SK-N-SH (cell line): ENCODE measurements at regions not wholly inside any gene's neighbourhood (a gene's known extent, or its start where the extent isn't known, plus 50 kb on each side); places are given as distances from the start of the nearest gene placed in this dataset.

Experiments
- CTCF ChIA-PET: fragments of 300-600, 350-600 bp; formaldehyde crosslinking; extraction: SDS; loops from one replicate; lab custom pipeline; 2021; lab: Yijun Ruan, JAX
- POLR2A ChIA-PET: fragments of 350-600 bp; sonication (Branson Sonifier 250); formaldehyde crosslinking; extraction: SDS; loops from one replicate; lab custom pipeline; 2020; ENCODE audit warnings: antibody characterized with exemption, inconsistent platforms; lab: Yijun Ruan, JAX
- DNase-seq: peaks from one replicate; pipeline ENCODE4 v3.0.0; 2012
- H2AFZ ChIP-seq: fragments of 200-600 bp; sonication (generic); 2 replicates; pipeline ENCODE4 v1.8.1; 2016; ENCODE audit warnings: antibody characterized with exemption, mild to moderate bottlenecking, low read depth
- H3F3A ChIP-seq: fragments of 200-600 bp; sonication (generic); replicated peaks from 2 replicates; pipeline ENCODE3; 2016; ENCODE audit warnings: antibody characterized with exemption, mild to moderate bottlenecking; ENCODE audit not compliant: insufficient read depth
- H3K27ac ChIP-seq, 2 experiments: fragments of 200-500 bp in 1 of 2; fragments of 200-600 bp in 1 of 2; sonication (Bioruptor generic) in 1 of 2; sonication (generic), shearing (Covaris generic) in 1 of 2; 2 replicates each; pipeline versions ENCODE4 v1.5.1 to v1.6.1; 2014 to 2016; ENCODE audit warnings: low read depth in 2 of 2, inconsistent platforms in 1 of 2, low read length in 1 of 2, mild to moderate bottlenecking in 1 of 2, mixed read lengths in 1 of 2
- H3K27me3 ChIP-seq: fragments of 200-600 bp; sonication (generic), shearing (Covaris generic); 2 replicates; pipeline ENCODE4 v1.6.1; 2016; ENCODE audit warnings: mixed run types; ENCODE audit not compliant: insufficient read depth
- H3K36me3 ChIP-seq, 2 experiments: fragments of 200-500 bp in 1 of 2; fragments of 200-600 bp in 1 of 2; sonication (Bioruptor generic) in 1 of 2; sonication (generic) in 1 of 2; replicated peaks in 1 of 2; 2 replicates each; pipeline versions ENCODE3 to v1.5.1; 2014 to 2016; ENCODE audit warnings: low read length in 1 of 2, mild to moderate bottlenecking in 1 of 2; ENCODE audit not compliant: insufficient read depth in 2 of 2, control insufficient read depth in 1 of 2
- H3K4me1 ChIP-seq, 2 experiments: fragments of 200-500 bp in 1 of 2; fragments of 200-600 bp in 1 of 2; sonication (Bioruptor generic) in 1 of 2; sonication (generic), shearing (Covaris generic) in 1 of 2; 2 replicates each; pipeline versions ENCODE4 v1.5.1 to v1.6.1; 2014 to 2016; ENCODE audit warnings: low read depth in 1 of 2, low read length in 1 of 2, mixed run types in 1 of 2; ENCODE audit not compliant: insufficient read depth in 2 of 2, control insufficient read depth in 1 of 2
- H3K4me2 ChIP-seq: fragments of 200-600 bp; sonication (generic), shearing (Covaris generic); 2 replicates; pipeline ENCODE4 v1.6.1; 2017; ENCODE audit warnings: mixed run types
- H3K4me3 ChIP-seq, 2 experiments: fragments of 200-500 bp in 1 of 2; fragments of 200-600 bp in 1 of 2; sonication (Bioruptor generic) in 1 of 2; sonication (generic), shearing (Covaris generic) in 1 of 2; 2 replicates each; pipeline versions ENCODE4 v1.5.1 to v1.8.1; 2014 to 2016; ENCODE audit warnings: low read depth in 2 of 2, inconsistent platforms in 1 of 2, low read length in 1 of 2, mild to moderate bottlenecking in 1 of 2, mixed read lengths in 1 of 2, moderate library complexity in 1 of 2
- H3K79me2 ChIP-seq: fragments of 200-600 bp; sonication (generic); 2 replicates; pipeline ENCODE4 v1.8.1; 2017; ENCODE audit warnings: mild to moderate bottlenecking; ENCODE audit not compliant: insufficient read depth
- H3K9ac ChIP-seq: fragments of 200-600 bp; sonication (generic); 2 replicates; pipeline ENCODE4 v1.6.1; 2017; ENCODE audit warnings: mixed run types
- H3K9me2 ChIP-seq: fragments of 200-600 bp; sonication (generic); 2 replicates; pipeline ENCODE4 v1.6.1; 2017; ENCODE audit warnings: mixed run types
- H3K9me3 ChIP-seq: fragments of 200-600 bp; sonication (generic); 2 replicates; pipeline ENCODE4 v1.6.1; 2017; ENCODE audit warnings: mixed run types, mild to moderate bottlenecking, moderate library complexity
- H4K20me1 ChIP-seq: fragments of 200-600 bp; sonication (generic); 2 replicates; pipeline ENCODE4 v1.6.1; 2017; ENCODE audit warnings: mild to moderate bottlenecking, mixed run types; ENCODE audit not compliant: insufficient read depth
- ELF1 ChIP-seq: IDR thresholded peaks from 2 replicates; pipeline ENCODE4 v1.4.0; 2012
- EP300 ChIP-seq, 2 experiments: IDR thresholded peaks; 2 replicates each; pipeline versions ENCODE4 v1.4.0 to v1.6.1; 2012; ENCODE audit warnings: borderline replicate concordance in 1 of 2, low read depth in 1 of 2, low read length in 1 of 2
- FOSL2 ChIP-seq: IDR thresholded peaks from 2 replicates; pipeline ENCODE4 v1.4.0; 2012; ENCODE audit warnings: low read depth, mild to moderate bottlenecking, moderate library complexity, borderline replicate concordance
- FOXJ3 ChIP-seq: sonication (generic); formaldehyde crosslinking; IDR thresholded peaks from 2 replicates; pipeline ENCODE4 v1.5.1; 2020; ENCODE audit warnings: mild to moderate bottlenecking, missing genetic modification reagents
- IRF3 ChIP-seq: fragments of 150-350 bp; IDR thresholded peaks from 2 replicates; pipeline ENCODE4 v1.6.1; 2016; ENCODE audit warnings: mild to moderate bottlenecking, low read depth, low read length
- JUND ChIP-seq: IDR thresholded peaks from 2 replicates; pipeline ENCODE4 v1.4.0; 2012
- MEF2A ChIP-seq: IDR thresholded peaks from 2 replicates; pipeline ENCODE4 v1.4.0; 2012; ENCODE audit warnings: low read depth, borderline replicate concordance
- NRF1 ChIP-seq: IDR thresholded peaks from 2 replicates; pipeline ENCODE4 v1.6.1; 2012; ENCODE audit warnings: low read depth, mild to moderate bottlenecking, low read length
- POLR2AphosphoS5 ChIP-seq: IDR thresholded peaks from 2 replicates; pipeline ENCODE4 v1.6.1; 2012; ENCODE audit warnings: low read depth, low read length
- RCOR1 ChIP-seq: fragments of 150-350 bp; IDR thresholded peaks from 2 replicates; pipeline ENCODE4 v1.6.1; 2017; ENCODE audit warnings: antibody characterized with exemption, low read length
- RXRA ChIP-seq: IDR thresholded peaks from 2 replicates; pipeline ENCODE4 v1.4.0; 2012; ENCODE audit warnings: low read depth, mild to moderate bottlenecking, borderline replicate concordance
- SIN3A ChIP-seq: IDR thresholded peaks from 2 replicates; pipeline ENCODE4 v1.6.1; 2012; ENCODE audit warnings: low read depth, mild to moderate bottlenecking, low read length, moderate library complexity, borderline replicate concordance
- SMC3 ChIP-seq: IDR thresholded peaks from 2 replicates; pipeline ENCODE4 v1.6.1; 2012; ENCODE audit warnings: low read depth, low read length, improper control_type of control experiment
- TAF1 ChIP-seq: IDR thresholded peaks from 2 replicates; pipeline ENCODE4 v1.6.1; 2012; ENCODE audit warnings: low read depth, mild to moderate bottlenecking, low read length, moderate library complexity, borderline replicate concordance
- TEAD4 ChIP-seq: IDR thresholded peaks from 2 replicates; pipeline ENCODE4 v1.4.0; 2012; ENCODE audit warnings: mild to moderate bottlenecking, borderline replicate concordance; ENCODE audit not compliant: insufficient read depth
- ZBTB33 ChIP-seq: IDR thresholded peaks from 2 replicates; pipeline ENCODE4 v1.4.0; 2012; ENCODE audit warnings: low read depth, borderline replicate concordance
- WGBS: methylation state at CpG from one replicate; pipeline ENCODE4 v1.1.6; 2017; ENCODE audit warnings: low lambda C conversion rate; 5-methylcytosine and 5-hydroxymethylcytosine counted together
- TF ChIP-seq, protein P1 (sequence below): fragments of 150-350 bp; IDR thresholded peaks from 2 replicates; pipeline ENCODE4 v1.6.1; 2017; ENCODE audit warnings: antibody characterized with exemption, low read length, low read depth, borderline replicate concordance
- TF ChIP-seq, protein P2 (sequence below): fragments of 200-600 bp; sonication (generic); IDR thresholded peaks from 2 replicates; pipeline ENCODE4 v1.6.1; 2017; ENCODE audit warnings: antibody characterized with exemption, mild to moderate bottlenecking, moderate library complexity
- TF ChIP-seq, protein P3 (sequence below): IDR thresholded peaks from 2 replicates; pipeline ENCODE4; 2012

GRCh38 chr2:47658646-47659320, 88.0 kb upstream of the KCNK12 start (continued):
- TF ChIP-seq EP300 (IDR thresholded peaks at IDR 0.05; ENCODE audit: borderline replicate concordance in 1 of 2, low read depth in 1 of 2, low read length in 1 of 2) (no peak), ELF1 (no peak), RCOR1 (no peak), RXRA (no peak), TEAD4 (no peak), NRF1 (no peak), JUND (no peak), MEF2A (no peak), IRF3 (no peak)
- TF ChIP-seq, protein P1, sequence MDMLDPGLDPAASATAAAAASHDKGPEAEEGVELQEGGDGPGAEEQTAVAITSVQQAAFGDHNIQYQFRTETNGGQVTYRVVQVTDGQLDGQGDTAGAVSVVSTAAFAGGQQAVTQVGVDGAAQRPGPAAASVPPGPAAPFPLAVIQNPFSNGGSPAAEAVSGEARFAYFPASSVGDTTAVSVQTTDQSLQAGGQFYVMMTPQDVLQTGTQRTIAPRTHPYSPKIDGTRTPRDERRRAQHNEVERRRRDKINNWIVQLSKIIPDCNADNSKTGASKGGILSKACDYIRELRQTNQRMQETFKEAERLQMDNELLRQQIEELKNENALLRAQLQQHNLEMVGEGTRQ = no peak

GRCh38 chr2:47657886-47658489, 87.2 kb upstream of the KCNK12 start:
- ChIA-PET CTCF (interaction anchor here (1.0 to 1.6 kb wide), 3 partner anchors 14 to 110 kb away, joined by 3 to 4 read pairs (median 3); no protein-coding TSS in a partner anchor), POLR2A (no interaction called here)
- 52% methylated on average over 7 of the region's 7 CpGs for whole genome bisulfite sequencing
- H3F3A ChIP-seq = no peaks in the 10 kb centered on the region
- no peaks in the 10 kb centered on the region for H3K9me2 ChIP-seq
- H2AFZ ChIP-seq = no peak overlapping the region
- no peaks in the 10 kb centered on the region; the same call in 1 of the 2 replicates for H3K27me3 ChIP-seq
- no peaks in the 10 kb centered on the region for H3K36me3 ChIP-seq
- H3K4me2 ChIP-seq = no peak overlapping the region
- no peaks in the 10 kb centered on the region for H4K20me1 ChIP-seq
- no peak for DNase-seq
- no peaks in the 10 kb centered on the region for H3K9me3 ChIP-seq
- no peak overlapping the region for H3K4me3 ChIP-seq
- H3K79me2 ChIP-seq = no peaks in the 10 kb centered on the region
- no peak overlapping the region for H3K9ac ChIP-seq
- H3K27ac ChIP-seq = no peak overlapping the region
- peaks cover 0 to 11% of the 10 kb centered on the region in 2 experiments; a peak in 1 of 4 replicates for H3K4me1 ChIP-seq
- TF ChIP-seq IRF3 (no peak), SIN3A (no peak), NRF1 (no peak), FOSL2 (no peak), SMC3 (no peak), POLR2AphosphoS5 (no peak), RCOR1 (no peak), ZBTB33 (no peak), TAF1 (no peak), FOXJ3 (no peak)
- TF ChIP-seq, protein P2, sequence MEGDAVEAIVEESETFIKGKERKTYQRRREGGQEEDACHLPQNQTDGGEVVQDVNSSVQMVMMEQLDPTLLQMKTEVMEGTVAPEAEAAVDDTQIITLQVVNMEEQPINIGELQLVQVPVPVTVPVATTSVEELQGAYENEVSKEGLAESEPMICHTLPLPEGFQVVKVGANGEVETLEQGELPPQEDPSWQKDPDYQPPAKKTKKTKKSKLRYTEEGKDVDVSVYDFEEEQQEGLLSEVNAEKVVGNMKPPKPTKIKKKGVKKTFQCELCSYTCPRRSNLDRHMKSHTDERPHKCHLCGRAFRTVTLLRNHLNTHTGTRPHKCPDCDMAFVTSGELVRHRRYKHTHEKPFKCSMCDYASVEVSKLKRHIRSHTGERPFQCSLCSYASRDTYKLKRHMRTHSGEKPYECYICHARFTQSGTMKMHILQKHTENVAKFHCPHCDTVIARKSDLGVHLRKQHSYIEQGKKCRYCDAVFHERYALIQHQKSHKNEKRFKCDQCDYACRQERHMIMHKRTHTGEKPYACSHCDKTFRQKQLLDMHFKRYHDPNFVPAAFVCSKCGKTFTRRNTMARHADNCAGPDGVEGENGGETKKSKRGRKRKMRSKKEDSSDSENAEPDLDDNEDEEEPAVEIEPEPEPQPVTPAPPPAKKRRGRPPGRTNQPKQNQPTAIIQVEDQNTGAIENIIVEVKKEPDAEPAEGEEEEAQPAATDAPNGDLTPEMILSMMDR = no peak
- TF ChIP-seq, protein P3, sequence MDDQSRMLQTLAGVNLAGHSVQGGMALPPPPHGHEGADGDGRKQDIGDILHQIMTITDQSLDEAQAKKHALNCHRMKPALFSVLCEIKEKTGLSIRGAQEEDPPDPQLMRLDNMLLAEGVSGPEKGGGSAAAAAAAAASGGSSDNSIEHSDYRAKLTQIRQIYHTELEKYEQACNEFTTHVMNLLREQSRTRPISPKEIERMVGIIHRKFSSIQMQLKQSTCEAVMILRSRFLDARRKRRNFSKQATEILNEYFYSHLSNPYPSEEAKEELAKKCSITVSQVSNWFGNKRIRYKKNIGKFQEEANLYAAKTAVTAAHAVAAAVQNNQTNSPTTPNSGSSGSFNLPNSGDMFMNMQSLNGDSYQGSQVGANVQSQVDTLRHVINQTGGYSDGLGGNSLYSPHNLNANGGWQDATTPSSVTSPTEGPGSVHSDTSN = no peak
